HFF-Myc (cell line): ENCODE measurements at regions not wholly inside any gene's neighbourhood (a gene's known extent, or its start where the extent isn't known, plus 50 kb on each side); places are given as distances from the start of the nearest gene placed in this dataset.

Source experiments
- DNase-seq: peaks from one replicate; pipeline ENCODE4 v3.0.0-alpha.2; 2011; ENCODE audit warnings: low read depth; ENCODE audit errors: extremely low read depth
- H3K4me3 ChIP-seq: replicated peaks from 2 replicates; pipeline ENCODE4 v1.5.1; 2011; ENCODE audit warnings: low read depth, mild to moderate bottlenecking, control low read depth, low read length
- CTCF ChIP-seq: IDR thresholded peaks from 2 replicates; pipeline ENCODE4 v1.5.1; 2012; ENCODE audit warnings: mild to moderate bottlenecking, low read depth, low read length, control low read depth; ENCODE audit errors: missing control alignments

- no peak for TF ChIP-seq CTCF
- no peak overlapping the region for H3K4me3 ChIP-seq
- DNase-seq, result no peak
These were observed 61.4 kb upstream of the ZNF648 start for GRCh38 chr1:182122913-182123260.

- no peak for DNase-seq
- TF ChIP-seq CTCF, result no peak
These were observed 60.9 kb upstream of the ZNF648 start for GRCh38 chr1:182122256-182122912.

GRCh38 chr1:182121787-182122186 lies 60.3 kb upstream of the ZNF648 start:
- no peak for TF ChIP-seq CTCF
- H3K4me3 ChIP-seq, result no peak overlapping the region
- DNase-seq, result no peak

More at GRCh38 chr1:182122256-182122912, 60.9 kb upstream of the ZNF648 start:
- H3K4me3 ChIP-seq, result no peak overlapping the region

- TF ChIP-seq CTCF, result no peak
- H3K4me3 ChIP-seq, result no peak overlapping the region
- DNase-seq, result no peak
These were observed 59.1 kb upstream of the ZNF648 start for GRCh38 chr1:182120411-182121258.

GRCh38 chr1:182119631-182120030 lies 58.1 kb upstream of the ZNF648 start:
- no peak for DNase-seq
- H3K4me3 ChIP-seq, result no peak overlapping the region
- TF ChIP-seq CTCF, result no peak

- no peak for TF ChIP-seq CTCF
These were observed 57.3 kb upstream of the ZNF648 start for GRCh38 chr1:182118851-182119250.

More at GRCh38 chr1:182118851-182119250, 57.3 kb upstream of the ZNF648 start:
- DNase-seq, result no peak
- H3K4me3 ChIP-seq, result no peak overlapping the region
